T-helper 2 cell treated with Interferon-gamma antibody and Interleukin-4, amounts not matched to agents 5 μg/mL and 100 μg/mL, for 36 hours (primary cell): ENCODE measurements at regions not wholly inside any gene's neighbourhood (a gene's known extent, or its start where the extent isn't known, plus 50 kb on each side); places are given as distances from the start of the nearest gene placed in this dataset.

ENCODE experiments used
- DNase-seq: peaks from one replicate; pipeline ENCODE4 v3.0.0; 2021; ENCODE audit warnings: low spot score
- H3K27ac Mint-ChIP-seq: one replicate; pipeline ENCODE4 v1.8.0; 2021; ENCODE audit warnings: mild to moderate bottlenecking, mixed read lengths
- H3K27me3 Mint-ChIP-seq: one replicate; pipeline ENCODE4 v1.8.0; 2021; ENCODE audit warnings: low read depth, mixed read lengths
- H3K36me3 Mint-ChIP-seq: one replicate; pipeline ENCODE4 v1.8.0; 2021; ENCODE audit warnings: low read depth, mixed read lengths
- H3K4me1 Mint-ChIP-seq: one replicate; pipeline ENCODE4 v1.8.0; 2021; ENCODE audit warnings: low read depth, mixed read lengths
- H3K4me3 Mint-ChIP-seq: one replicate; pipeline ENCODE4 v1.8.0; 2022; ENCODE audit warnings: mild to moderate bottlenecking, moderate library complexity, mixed read lengths
- H3K9me3 Mint-ChIP-seq: one replicate; pipeline ENCODE4 v1.8.0; 2021; ENCODE audit warnings: mixed read lengths

GRCh38 chr12:115638733-115639647 lies 638.5 kb downstream of the MED13L start:
- DNase-seq = no peak
- Mint-ChIP-seq H3K4me3 (no peak overlapping the region), H3K27me3 (no peaks in the 10 kb centered on the region), H3K27ac (no peak overlapping the region), H3K36me3 (no peaks in the 10 kb centered on the region), H3K4me1 (no peaks in the 10 kb centered on the region), H3K9me3 (no peaks in the 10 kb centered on the region)

- Mint-ChIP-seq H3K27me3 (no peaks in the 10 kb centered on the region), H3K4me3 (no peak overlapping the region), H3K4me1 (no peaks in the 10 kb centered on the region), H3K36me3 (no peaks in the 10 kb centered on the region), H3K27ac (no peak overlapping the region), H3K9me3 (no peaks in the 10 kb centered on the region)
- DNase-seq = no peak
Measured at GRCh38 chr12:115636546-115636945, 640.9 kb downstream of the MED13L start.

- no peak for DNase-seq
- H3K36me3 Mint-ChIP-seq = no peaks in the 10 kb centered on the region
- H3K27me3 Mint-ChIP-seq = no peaks in the 10 kb centered on the region
- H3K4me1 Mint-ChIP-seq = no peaks in the 10 kb centered on the region
- H3K9me3 Mint-ChIP-seq = no peaks in the 10 kb centered on the region
- no peak overlapping the region for H3K27ac Mint-ChIP-seq
- H3K4me3 Mint-ChIP-seq = no peak overlapping the region
Measured at GRCh38 chr12:115632308-115632707, 645.2 kb downstream of the MED13L start.

GRCh38 chr12:115630136-115630535 lies 647.4 kb downstream of the MED13L start:
- Mint-ChIP-seq H3K36me3 (no peaks in the 10 kb centered on the region), H3K9me3 (no peaks in the 10 kb centered on the region), H3K4me3 (no peak overlapping the region), H3K27ac (no peak overlapping the region), H3K27me3 (no peaks in the 10 kb centered on the region), H3K4me1 (no peaks in the 10 kb centered on the region)
- no peak for DNase-seq

- Mint-ChIP-seq H3K36me3 (no peaks in the 10 kb centered on the region), H3K27me3 (no peaks in the 10 kb centered on the region)
Measured at GRCh38 chr12:115626210-115626609, 651.3 kb downstream of the MED13L start.

GRCh38 chr12:115623764-115624334 lies 653.6 kb downstream of the MED13L start:
- no peak overlapping the region for H3K4me3 Mint-ChIP-seq
- no peaks in the 10 kb centered on the region for H3K4me1 Mint-ChIP-seq
- no peak for DNase-seq
- no peaks in the 10 kb centered on the region for H3K36me3 Mint-ChIP-seq
- H3K27ac Mint-ChIP-seq = no peak overlapping the region
- no peaks in the 10 kb centered on the region for H3K9me3 Mint-ChIP-seq
- H3K27me3 Mint-ChIP-seq = no peaks in the 10 kb centered on the region

More at GRCh38 chr12:115626210-115626609, 651.3 kb downstream of the MED13L start:
- Mint-ChIP-seq H3K4me3 (no peak overlapping the region), H3K4me1 (no peaks in the 10 kb centered on the region), H3K9me3 (no peaks in the 10 kb centered on the region), H3K27ac (no peak overlapping the region)
- no peak for DNase-seq

GRCh38 chr12:115623275-115623674 lies 654.2 kb downstream of the MED13L start:
- no peak for DNase-seq
- no peak overlapping the region for H3K4me3 Mint-ChIP-seq
- H3K36me3 Mint-ChIP-seq = no peaks in the 10 kb centered on the region
- H3K27me3 Mint-ChIP-seq = no peaks in the 10 kb centered on the region
- H3K4me1 Mint-ChIP-seq = no peaks in the 10 kb centered on the region
- no peak overlapping the region for H3K27ac Mint-ChIP-seq
- H3K9me3 Mint-ChIP-seq = peaks cover 3% of the 10 kb centered on the region

GRCh38 chr12:115620816-115621215 lies 656.7 kb downstream of the MED13L start:
- no peaks in the 10 kb centered on the region for H3K4me1 Mint-ChIP-seq
- no peaks in the 10 kb centered on the region for H3K36me3 Mint-ChIP-seq
- peaks cover 10% of the 10 kb centered on the region for H3K9me3 Mint-ChIP-seq
- no peak for DNase-seq
- H3K4me3 Mint-ChIP-seq = no peak overlapping the region
- H3K27ac Mint-ChIP-seq = no peak overlapping the region
- no peaks in the 10 kb centered on the region for H3K27me3 Mint-ChIP-seq

- H3K27me3 Mint-ChIP-seq = no peaks in the 10 kb centered on the region
- no peaks in the 10 kb centered on the region for H3K4me1 Mint-ChIP-seq
- no peaks in the 10 kb centered on the region for H3K36me3 Mint-ChIP-seq
- DNase-seq = no peak
- peaks cover 10% of the 10 kb centered on the region for H3K9me3 Mint-ChIP-seq
- no peak overlapping the region for H3K27ac Mint-ChIP-seq
- H3K4me3 Mint-ChIP-seq = no peak overlapping the region
Measured at GRCh38 chr12:115619889-115620288, 657.6 kb downstream of the MED13L start.

GRCh38 chr12:115619061-115619460 lies 658.4 kb downstream of the MED13L start:
- no peak for DNase-seq
- no peak overlapping the region for H3K27ac Mint-ChIP-seq
- H3K27me3 Mint-ChIP-seq = no peaks in the 10 kb centered on the region
- peaks cover 10% of the 10 kb centered on the region for H3K9me3 Mint-ChIP-seq
- H3K4me3 Mint-ChIP-seq = no peak overlapping the region
- no peaks in the 10 kb centered on the region for H3K4me1 Mint-ChIP-seq
- H3K36me3 Mint-ChIP-seq = no peaks in the 10 kb centered on the region

- H3K9me3 Mint-ChIP-seq = peaks cover 14% of the 10 kb centered on the region
- H3K4me3 Mint-ChIP-seq = no peak overlapping the region
- H3K27me3 Mint-ChIP-seq = no peaks in the 10 kb centered on the region
- no peaks in the 10 kb centered on the region for H3K4me1 Mint-ChIP-seq
- DNase-seq = no peak
- no peak overlapping the region for H3K27ac Mint-ChIP-seq
- no peaks in the 10 kb centered on the region for H3K36me3 Mint-ChIP-seq
Measured at GRCh38 chr12:115618105-115618504, 659.4 kb downstream of the MED13L start.

GRCh38 chr12:115617391-115617790 lies 660.1 kb downstream of the MED13L start:
- peaks cover 15% of the 10 kb centered on the region for H3K9me3 Mint-ChIP-seq
- H3K27me3 Mint-ChIP-seq = no peaks in the 10 kb centered on the region
- DNase-seq = no peak
- no peaks in the 10 kb centered on the region for H3K4me1 Mint-ChIP-seq
- H3K36me3 Mint-ChIP-seq = no peaks in the 10 kb centered on the region
- no peak overlapping the region for H3K4me3 Mint-ChIP-seq
- no peak overlapping the region for H3K27ac Mint-ChIP-seq

GRCh38 chr12:115611477-115611876 lies 666.0 kb downstream of the MED13L start:
- Mint-ChIP-seq H3K4me1 (no peaks in the 10 kb centered on the region), H3K9me3 (peaks cover 5% of the 10 kb centered on the region), H3K27me3 (no peaks in the 10 kb centered on the region), H3K27ac (no peak overlapping the region), H3K4me3 (no peak overlapping the region), H3K36me3 (no peaks in the 10 kb centered on the region)
- DNase-seq = no peak

GRCh38 chr12:115609347-115609746 lies 668.1 kb downstream of the MED13L start:
- peaks cover 5% of the 10 kb centered on the region for H3K9me3 Mint-ChIP-seq
- no peak for DNase-seq
- H3K27ac Mint-ChIP-seq = no peak overlapping the region
- H3K4me1 Mint-ChIP-seq = no peaks in the 10 kb centered on the region
- H3K36me3 Mint-ChIP-seq = no peaks in the 10 kb centered on the region
- H3K27me3 Mint-ChIP-seq = no peaks in the 10 kb centered on the region
- H3K4me3 Mint-ChIP-seq = no peak overlapping the region
